ENCODE measurements at regions not wholly inside any gene's neighbourhood (a gene's known extent, or its start where the extent isn't known, plus 50 kb on each side); places are given as distances from the start of the nearest gene placed in this dataset.

DNA sequence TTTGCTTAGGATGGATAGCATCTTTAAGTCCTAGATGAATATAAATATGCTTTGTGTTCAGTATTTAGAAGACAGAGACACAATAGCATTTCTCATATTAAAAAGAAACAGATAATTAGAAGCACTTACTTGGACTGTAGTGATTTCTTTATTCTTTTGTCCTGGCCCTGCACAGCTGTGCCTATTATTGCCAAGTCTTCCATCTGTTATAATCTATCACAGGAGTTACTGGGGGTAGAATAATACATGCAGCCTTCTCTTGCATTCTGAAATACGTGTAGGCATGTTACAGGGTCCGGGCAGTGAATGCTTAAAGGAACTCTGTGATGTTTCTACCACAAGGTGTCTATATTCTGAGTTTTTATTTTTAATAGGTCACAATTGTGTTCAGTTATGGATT lies 461.5 kb upstream of the COBL start (continued):
- no peak for TF ChIP-seq KDM4A (IDR thresholded peaks at IDR 0.05; ENCODE audit: low read depth, low read length, severe bottlenecking)
- TF ChIP-seq, protein P1, sequence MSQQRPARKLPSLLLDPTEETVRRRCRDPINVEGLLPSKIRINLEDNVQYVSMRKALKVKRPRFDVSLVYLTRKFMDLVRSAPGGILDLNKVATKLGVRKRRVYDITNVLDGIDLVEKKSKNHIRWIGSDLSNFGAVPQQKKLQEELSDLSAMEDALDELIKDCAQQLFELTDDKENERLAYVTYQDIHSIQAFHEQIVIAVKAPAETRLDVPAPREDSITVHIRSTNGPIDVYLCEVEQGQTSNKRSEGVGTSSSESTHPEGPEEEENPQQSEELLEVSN (IDR thresholded peaks at IDR 0.05), result no peak
- no peak for TF ChIP-seq RFX5 (IDR thresholded peaks at IDR 0.05; ENCODE audit: borderline replicate concordance, low read depth, low read length)

Measured in H1 (cell line).